ENCODE measurements at regions not wholly inside any gene's neighbourhood (a gene's known extent, or its start where the extent isn't known, plus 50 kb on each side); places are given as distances from the start of the nearest gene placed in this dataset.

GRCh38 chr3:110868106-110868505 is 203.5 kb upstream of the NECTIN3 start:
- Histone ChIP-seq H2BK20ac (ENCODE audit: low read depth, low read length, poor library complexity, severe bottlenecking) (no peak overlapping the region), H4K8ac (replicated peaks; ENCODE audit: insufficient read length, low read depth, low read length) (no peak overlapping the region), H3K23ac (ENCODE audit: insufficient read length, low read depth, low read length) (no peak overlapping the region), H3K79me1 (ENCODE audit: insufficient read depth, low read depth, low read length, poor library complexity, severe bottlenecking) (no peaks in the 10 kb centered on the region), H3K79me2 (ENCODE audit: insufficient read depth, low read length) (no peaks in the 10 kb centered on the region), H3K23me2 (ENCODE audit: insufficient read length, low read depth, low read length, poor library complexity, severe bottlenecking) (no peaks in the 10 kb centered on the region), H3K4me2 (ENCODE audit: insufficient read depth, insufficient read length, low read length) (no peak overlapping the region), H3K4me1 (ENCODE audit: insufficient read depth, low read length) (no peaks in the 10 kb centered on the region), H3K14ac (ENCODE audit: insufficient read depth, low read length) (no peak overlapping the region), H4K91ac (ENCODE audit: insufficient read length, low read depth, low read length) (no peak overlapping the region), H3K27ac (ENCODE audit: insufficient read length, low read depth, low read length) (no peak overlapping the region), H2BK12ac (ENCODE audit: insufficient read length, low read depth, low read length) (no peak overlapping the region), H4K5ac (ENCODE audit: insufficient read length, low read depth, low read length) (no peak overlapping the region), H2BK5ac (ENCODE audit: insufficient read length, low read length) (no peak overlapping the region), H3K56ac (ENCODE audit: insufficient read length, low read depth, low read length) (no peak overlapping the region), H3K9ac (ENCODE audit: extremely low read depth, insufficient read length, low read length) (no peak overlapping the region), H3T11ph (ENCODE audit: low read length) (no peak overlapping the region), H4K20me1 (ENCODE audit: control insufficient read depth, insufficient read depth, insufficient read length) (no peaks in the 10 kb centered on the region), H3K27me3 (ENCODE audit: insufficient read depth, low read length) (no peaks in the 10 kb centered on the region), H2BK15ac (ENCODE audit: low read depth, low read length) (no peak overlapping the region), H3K9me3 (ENCODE audit: control insufficient read depth, low read depth, low read length) (no peaks in the 10 kb centered on the region), H2AK5ac (ENCODE audit: insufficient read length, low read length) (no peak overlapping the region), H2AFZ (ENCODE audit: low read length) (no peak overlapping the region), H3K18ac (ENCODE audit: insufficient read length, low read depth, low read length) (no peak overlapping the region), H2BK120ac (ENCODE audit: low read depth, low read length, poor library complexity, severe bottlenecking) (no peak overlapping the region), H3K4ac (ENCODE audit: low read depth, low read length) (no peak overlapping the region)
- Mint-ChIP-seq H3K4me3 (no peak overlapping the region), H3K27ac (no peak overlapping the region), H3K9me3 (0 out of 5 replicates have a peak, but pooled peaks cover 0 to 2% of the 10 kb centered on the region in 2 experiments), H3K36me3 (ENCODE audit: insufficient read depth in 1 of 3, low read depth in 3 of 3) (no peaks in the 10 kb centered on the region), H3K4me1 (no peaks in the 10 kb centered on the region), H3K27me3 (ENCODE audit: low read depth) (no peaks in the 10 kb centered on the region)
- no peak for DNase-seq
- no CpG with 5 or more reads among the region's 1 CpG for WGBS (ENCODE audit: extremely low coverage, insufficient read length, low lambda C conversion rate)
- no peak for TF ChIP-seq CTCF (conservative IDR thresholded peaks at IDR 0.05)

Data from H9 (cell line).